Ovary (tissue), 7 donors: ENCODE measurements at regions not wholly inside any gene's neighbourhood (a gene's known extent, or its start where the extent isn't known, plus 50 kb on each side); places are given as distances from the start of the nearest gene placed in this dataset.

Experiments used
- DNase-seq, 5 donors: peaks; one replicate each; pipeline ENCODE4 v3.0.0-alpha.2; 2019 to 2020
- H3K27ac ChIP-seq, 2 donors: fragments of 200-600 bp; one replicate each; pipeline versions ENCODE4 v1.5.1 to v1.8.0; 2019 to 2022
- H3K27me3 ChIP-seq: fragments of 200-600 bp; one replicate; pipeline ENCODE4 v1.8.0; 2022
- H3K36me3 ChIP-seq: fragments of 200-600 bp; sonication (generic); one replicate; pipeline ENCODE4 v1.5.1; 2019
- H3K4me1 ChIP-seq: one replicate; pipeline ENCODE4 v1.8.1; 2013; ENCODE audit warnings: mild to moderate bottlenecking, moderate library complexity; ENCODE audit not compliant: insufficient read depth
- H3K4me3 ChIP-seq: fragments of 200-600 bp; sonication (generic); one replicate; pipeline ENCODE4 v1.5.1; 2017
- H3K9me3 ChIP-seq, 2 donors: fragments of 200-600 bp in 1 of 2; sonication (generic) in 1 of 2; one replicate each; pipeline versions ENCODE4 v1.5.1 to v1.8.1; 2013 to 2019; ENCODE audit warnings: mild to moderate bottlenecking in 1 of 2, moderate library complexity in 1 of 2
- EP300 ChIP-seq: sonication (generic); formaldehyde crosslinking; IDR thresholded peaks from one replicate; pipeline ENCODE4 v1.6.1; 2017; ENCODE audit warnings: antibody characterized with exemption
- POLR2A ChIP-seq: fragments of 450-650 bp; IDR thresholded peaks from one replicate; pipeline ENCODE4 v1.6.1; 2017; ENCODE audit warnings: antibody characterized with exemption, mild to moderate bottlenecking, moderate library complexity
- WGBS, 3 donors: extraction: QIAGEN DNeasy Blood & Tissue Kit in 1 of 3; methylation state at CpG; one replicate each; pipeline versions ENCODE4 v1.1.5 to v1.1.7; 2013 to 2017; 5-methylcytosine and 5-hydroxymethylcytosine counted together
- intact Hi-C, 4 donors: fragments of 100-400 bp; cut with DNase I; formaldehyde crosslinking; loops; one replicate each; pipeline versions ENCODE4 v1.11.0 to v1.15.1; 2022 to 2023
- TF ChIP-seq, protein P1 (sequence below), 3 donors: fragments of 450-650 bp in 2 of 3; fragments of 200-600 bp in 1 of 3; IDR thresholded peaks; one replicate each; pipeline versions ENCODE4 v1.5.1 to v1.8.0; 2016 to 2022; ENCODE audit warnings: antibody characterized with exemption in 3 of 3, mild to moderate bottlenecking in 1 of 3
- donor health status: DM: no; HTN: no; CAD: no; lungs with moderate emphysema.
- donor health status: DM: no; HTN: no; CAD: no.
- donor health status: Bipolar disorder and iron deficiency.
- donor health status: DM: no; HTN: no; CAD: no.
- donor health status: DM: yes; HTN: yes; CAD: no.

DNA sequence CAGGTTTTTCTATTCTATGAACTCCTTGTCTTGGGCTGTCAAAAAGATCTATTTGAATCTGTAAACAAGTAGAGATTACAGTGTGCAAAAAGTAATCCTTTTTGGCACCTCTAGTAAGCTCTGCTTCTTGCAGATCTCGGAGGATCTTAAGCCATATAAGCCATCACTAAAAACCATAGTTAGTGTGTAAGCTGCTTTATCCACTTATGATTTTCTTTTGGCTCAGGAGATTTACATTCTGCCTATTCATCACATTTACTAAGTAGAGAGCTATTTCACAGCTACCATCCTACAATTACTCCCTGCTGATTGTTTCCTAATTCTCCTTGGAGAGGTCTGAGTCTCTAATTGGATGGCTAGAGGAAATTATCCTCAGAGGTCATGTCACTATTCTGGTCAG is 385.7 kb downstream of the AASDHPPT start:
- 51 to 64% (median 61%) methylated on average over 1 of the region's 1 CpG for WGBS, 3 donors

DNA sequence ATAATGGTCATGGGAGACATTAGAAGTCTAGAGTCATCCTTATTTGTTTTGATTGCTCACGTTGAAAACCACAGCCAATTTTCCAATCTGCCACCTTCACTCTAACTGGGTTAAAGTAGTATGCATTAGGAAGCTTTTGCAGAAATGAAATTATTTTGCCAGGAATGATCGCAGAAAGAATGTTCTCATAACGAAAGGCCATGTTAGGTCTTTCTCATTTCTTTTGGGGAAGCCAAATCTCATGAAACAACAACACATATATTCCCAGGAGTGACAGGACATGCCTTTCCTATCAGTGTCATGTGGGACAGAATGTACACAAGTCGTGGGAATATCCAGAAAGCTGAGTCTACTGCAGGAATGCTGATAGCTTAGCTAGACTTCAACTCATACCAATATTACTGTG is 386.3 kb downstream of the AASDHPPT start:
- Histone ChIP-seq H3K9me3 (no peaks in the 10 kb centered on the region), H3K27ac (no peak overlapping the region), H3K4me3 (no peak overlapping the region), H3K4me1 (peaks cover 11% of the 10 kb centered on the region), H3K27me3 (no peaks in the 10 kb centered on the region), H3K36me3 (no peaks in the 10 kb centered on the region)
- TF ChIP-seq POLR2A (no peak), EP300 (no peak)
- TF ChIP-seq, protein P1, sequence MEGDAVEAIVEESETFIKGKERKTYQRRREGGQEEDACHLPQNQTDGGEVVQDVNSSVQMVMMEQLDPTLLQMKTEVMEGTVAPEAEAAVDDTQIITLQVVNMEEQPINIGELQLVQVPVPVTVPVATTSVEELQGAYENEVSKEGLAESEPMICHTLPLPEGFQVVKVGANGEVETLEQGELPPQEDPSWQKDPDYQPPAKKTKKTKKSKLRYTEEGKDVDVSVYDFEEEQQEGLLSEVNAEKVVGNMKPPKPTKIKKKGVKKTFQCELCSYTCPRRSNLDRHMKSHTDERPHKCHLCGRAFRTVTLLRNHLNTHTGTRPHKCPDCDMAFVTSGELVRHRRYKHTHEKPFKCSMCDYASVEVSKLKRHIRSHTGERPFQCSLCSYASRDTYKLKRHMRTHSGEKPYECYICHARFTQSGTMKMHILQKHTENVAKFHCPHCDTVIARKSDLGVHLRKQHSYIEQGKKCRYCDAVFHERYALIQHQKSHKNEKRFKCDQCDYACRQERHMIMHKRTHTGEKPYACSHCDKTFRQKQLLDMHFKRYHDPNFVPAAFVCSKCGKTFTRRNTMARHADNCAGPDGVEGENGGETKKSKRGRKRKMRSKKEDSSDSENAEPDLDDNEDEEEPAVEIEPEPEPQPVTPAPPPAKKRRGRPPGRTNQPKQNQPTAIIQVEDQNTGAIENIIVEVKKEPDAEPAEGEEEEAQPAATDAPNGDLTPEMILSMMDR (IDR thresholded peaks at IDR 0.05) = no peak
- WGBS, 3 donors = 5 to 9% (median 7%) methylated on average over 4 of the region's 4 CpGs
- DNase-seq = no peak
- intact Hi-C loops = no loop called here

More for the DNA sequence above, 385.7 kb downstream of the AASDHPPT start:
- H3K27me3 ChIP-seq = no peaks in the 10 kb centered on the region
- TF ChIP-seq, protein P1 (IDR thresholded peaks at IDR 0.05) = no peak
- TF ChIP-seq EP300 = no peak
- TF ChIP-seq POLR2A = no peak
- no peaks in the 10 kb centered on the region for H3K9me3 ChIP-seq
- no peak overlapping the region for H3K4me3 ChIP-seq
- intact Hi-C loops = no loop called here
- peaks cover 9% of the 10 kb centered on the region for H3K4me1 ChIP-seq
- H3K36me3 ChIP-seq = no peaks in the 10 kb centered on the region
- no peak for DNase-seq
- no peak overlapping the region for H3K27ac ChIP-seq

DNA sequence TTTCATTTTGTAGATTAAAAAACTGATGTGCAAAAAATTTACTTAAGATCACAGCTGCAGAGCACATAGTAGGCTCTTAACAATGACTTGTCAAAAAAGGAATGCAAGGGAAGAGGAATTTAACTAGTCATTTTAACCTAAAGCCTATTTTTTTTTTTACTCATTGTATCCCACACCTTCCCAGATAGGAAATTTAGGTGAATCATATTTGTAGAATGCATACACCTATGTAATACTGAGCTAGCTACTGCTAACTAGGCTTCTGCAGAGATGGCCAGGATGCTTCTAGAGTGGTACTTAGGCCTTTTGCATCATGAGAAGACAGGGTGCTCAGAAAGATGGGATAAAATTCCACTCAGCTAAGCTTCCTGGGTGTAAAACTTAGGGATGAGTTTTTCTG is 387.3 kb downstream of the AASDHPPT start:
- TF ChIP-seq POLR2A (no peak), EP300 (no peak)
- TF ChIP-seq, protein P1 (IDR thresholded peaks at IDR 0.05) = no peak
- intact Hi-C loops = no loop called here
- H3K36me3 ChIP-seq = no peaks in the 10 kb centered on the region
- peaks cover 11% of the 10 kb centered on the region for H3K4me1 ChIP-seq
- H3K9me3 ChIP-seq = no peaks in the 10 kb centered on the region
- no peaks in the 10 kb centered on the region for H3K27me3 ChIP-seq
- H3K27ac ChIP-seq = no peak overlapping the region
- no peak for DNase-seq
- no peak overlapping the region for H3K4me3 ChIP-seq

DNA sequence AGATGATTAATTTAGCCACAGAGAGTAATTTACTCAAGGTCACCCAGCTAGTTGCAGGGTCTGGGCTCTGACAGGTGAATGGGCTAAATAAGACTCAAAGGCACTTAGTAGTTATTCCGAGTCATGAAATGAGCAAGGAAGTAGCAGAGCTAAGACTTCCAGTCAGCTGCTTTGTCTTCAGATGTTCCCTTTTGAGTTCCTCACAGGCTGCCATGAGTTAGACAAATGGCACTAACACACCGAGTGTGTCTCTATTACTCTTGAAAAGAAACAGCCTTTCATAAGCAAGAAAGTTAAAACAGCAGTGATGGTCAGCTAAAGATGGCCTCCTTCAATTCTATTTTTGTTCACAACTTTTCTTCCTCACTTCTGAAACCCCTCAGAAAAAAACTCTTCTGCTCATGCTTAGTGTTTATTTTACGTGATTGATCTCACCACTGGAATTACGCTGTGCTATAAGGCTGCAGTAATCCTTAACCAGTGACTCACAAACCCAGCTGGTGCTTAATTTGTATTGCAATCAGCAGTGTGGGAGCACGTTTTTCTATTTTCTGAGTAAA is 389.1 kb downstream of the AASDHPPT start:
- no peak overlapping the region for H3K27ac ChIP-seq

More for the DNA sequence above, 389.1 kb downstream of the AASDHPPT start:
- Histone ChIP-seq H3K27me3 (no peaks in the 10 kb centered on the region), H3K9me3 (no peaks in the 10 kb centered on the region), H3K4me3 (no peak overlapping the region), H3K36me3 (no peaks in the 10 kb centered on the region), H3K4me1 (peaks cover 11% of the 10 kb centered on the region)
- intact Hi-C loops = no loop called here
- TF ChIP-seq, protein P1 (IDR thresholded peaks at IDR 0.05) = no peak
- TF ChIP-seq EP300 (no peak), POLR2A (no peak)
- WGBS, 3 donors = 28 to 35% (median 29%) methylated on average over 5 of the region's 5 CpGs
- no peak for DNase-seq
